SK-N-SH treated with all-trans-retinoic acid at 6 μM for 48 hours (cell line): ENCODE measurements at regions not wholly inside any gene's neighbourhood (a gene's known extent, or its start where the extent isn't known, plus 50 kb on each side); places are given as distances from the start of the nearest gene placed in this dataset.

Experiments used
- ATAC-seq: fragments of 200-7000 bp; cut with Tn5 transposase; 3 replicates; pipeline ENCODE4 v1.9.1; 2020; ENCODE audit warnings: mild to moderate bottlenecking, moderate library complexity
- ARNTL ChIP-seq: fragments of 450-650 bp; formaldehyde crosslinking; IDR thresholded peaks from 2 replicates; pipeline ENCODE4 v1.5.0; 2020; ENCODE audit warnings: low read depth, mild to moderate bottlenecking, moderate library complexity, borderline replicate concordance
- BACH2 ChIP-seq: fragments of 250-450 bp; sonication (Bioruptor Pico); IDR thresholded peaks from 2 replicates; pipeline ENCODE4 v1.9.0; 2021; ENCODE audit warnings: mild to moderate bottlenecking, borderline replicate concordance
- CREB5 ChIP-seq: fragments of 250-450 bp; sonication (Bioruptor Pico); IDR thresholded peaks from 2 replicates; pipeline ENCODE4 v1.5.1; 2020; ENCODE audit warnings: low read depth, mild to moderate bottlenecking, moderate library complexity
- CSDC2 ChIP-seq: fragments of 250-450 bp; sonication (Bioruptor Pico); IDR thresholded peaks from 2 replicates; pipeline ENCODE4 v1.5.0; 2020; ENCODE audit warnings: mild to moderate bottlenecking, moderate library complexity
- ISL1 ChIP-seq: fragments of 250-450 bp; sonication (Bioruptor Pico); IDR thresholded peaks from 2 replicates; pipeline ENCODE4 v2.1.2; 2022; ENCODE audit warnings: mild to moderate bottlenecking, moderate library complexity
- OSR1 ChIP-seq: fragments of 250-450 bp; sonication (Bioruptor Pico); IDR thresholded peaks from 2 replicates; pipeline ENCODE4 v1.8.0; 2022; ENCODE audit warnings: moderate library complexity, mild to moderate bottlenecking, inconsistent platforms
- POU6F1 ChIP-seq: fragments of 250-450 bp; sonication (Bioruptor Pico); IDR thresholded peaks from 2 replicates; pipeline ENCODE4 v1.8.0; 2021; ENCODE audit warnings: low read depth, mild to moderate bottlenecking, moderate library complexity, borderline replicate concordance
- RARB ChIP-seq: fragments of 250-450 bp; sonication (Bioruptor Pico); IDR thresholded peaks from 2 replicates; pipeline ENCODE4 v1.8.0; 2021; ENCODE audit warnings: mild to moderate bottlenecking, moderate library complexity
- SNAI2 ChIP-seq: fragments of 250-450 bp; sonication (Bioruptor Pico); IDR thresholded peaks from 2 replicates; pipeline ENCODE4 v1.5.0; 2020; ENCODE audit warnings: mild to moderate bottlenecking, moderate library complexity
- TCF4 ChIP-seq: fragments of 250-450 bp; sonication (Bioruptor Pico); IDR thresholded peaks from 2 replicates; pipeline ENCODE4 v1.8.0; 2021; ENCODE audit warnings: mild to moderate bottlenecking, moderate library complexity, borderline replicate concordance
- TOX ChIP-seq: fragments of 250-450 bp; sonication (Bioruptor Pico); IDR thresholded peaks from 2 replicates; pipeline ENCODE4 v1.8.0; 2021; ENCODE audit warnings: mild to moderate bottlenecking, moderate library complexity, borderline replicate concordance
- ZC3H10 ChIP-seq: fragments of 250-450 bp; sonication (Bioruptor Pico); IDR thresholded peaks from 2 replicates; pipeline ENCODE4 v1.5.1; 2021; ENCODE audit warnings: mild to moderate bottlenecking, moderate library complexity
- ZFP3 ChIP-seq: fragments of 250-450 bp; sonication (Bioruptor Pico); IDR thresholded peaks from 2 replicates; pipeline ENCODE4 v1.5.0; 2020; ENCODE audit warnings: mild to moderate bottlenecking, moderate library complexity
- ZFP30 ChIP-seq: fragments of 450-650 bp; formaldehyde crosslinking; IDR thresholded peaks from 2 replicates; pipeline ENCODE4 v1.5.0; 2022; ENCODE audit warnings: mild to moderate bottlenecking, moderate library complexity
- ZNF70 ChIP-seq: fragments of 450-650 bp; formaldehyde crosslinking; IDR thresholded peaks from 2 replicates; pipeline ENCODE4 v1.5.0; 2020; ENCODE audit warnings: mild to moderate bottlenecking, moderate library complexity
- ZNF8 ChIP-seq: fragments of 450-650 bp; formaldehyde crosslinking; IDR thresholded peaks from 2 replicates; pipeline ENCODE4 v1.5.0; 2020; ENCODE audit warnings: mild to moderate bottlenecking, moderate library complexity
- TF ChIP-seq, protein P1 (sequence below): fragments of 250-450 bp; sonication (Bioruptor Pico); IDR thresholded peaks from 2 replicates; pipeline ENCODE4 v1.5.0; 2020; ENCODE audit warnings: mild to moderate bottlenecking, moderate library complexity
- TF ChIP-seq, protein P2 (sequence below): fragments of 250-450 bp; sonication (Bioruptor Pico); IDR thresholded peaks from 2 replicates; pipeline ENCODE4 v1.8.0; 2020; ENCODE audit warnings: mild to moderate bottlenecking, moderate library complexity, borderline replicate concordance

DNA sequence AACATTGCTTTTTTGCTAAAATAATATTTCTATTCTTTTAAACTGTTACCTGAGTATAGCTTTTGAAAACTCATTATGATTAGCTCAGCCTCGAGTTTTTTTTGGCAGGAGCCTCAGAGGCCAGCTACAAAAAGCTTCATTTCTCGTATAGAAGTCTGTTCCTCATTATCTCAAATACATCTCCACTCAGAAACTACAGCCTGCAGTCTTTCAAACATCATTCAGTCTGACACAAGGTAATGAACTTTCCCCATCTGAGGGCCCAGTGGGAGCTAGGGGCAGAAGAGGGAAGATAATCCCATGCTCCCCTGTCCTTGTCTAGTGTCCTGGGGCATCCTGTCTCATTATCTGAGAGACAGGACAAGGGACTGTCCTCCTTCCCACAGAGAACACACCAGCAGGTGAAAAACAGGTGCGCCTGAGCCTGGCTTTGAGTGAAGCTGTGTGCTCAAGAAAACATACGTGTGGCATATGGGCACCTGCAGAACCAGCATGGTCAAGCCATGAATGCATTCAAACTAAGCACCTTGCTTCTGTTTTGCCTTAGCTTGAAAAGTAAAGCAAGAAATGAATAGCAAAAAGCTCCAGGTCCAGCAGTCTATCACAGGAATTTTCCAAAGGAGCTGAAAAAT lies 247.5 kb downstream of the MREG start:
- TF ChIP-seq OSR1 (CRISPR knock-in tag): no peak
- TF ChIP-seq TCF4 (CRISPR knock-in tag): peak; percentile 78; the same call in 1 of the 2 replicates
- TF ChIP-seq SNAI2 (CRISPR knock-in tag): no peak
- TF ChIP-seq ZC3H10 (CRISPR knock-in tag): no peak
- TF ChIP-seq TOX (CRISPR knock-in tag): no peak
- TF ChIP-seq ZNF70 (CRISPR knock-in tag): no peak
- TF ChIP-seq ARNTL: no peak
- no peak for TF ChIP-seq BACH2 (CRISPR knock-in tag)
- TF ChIP-seq ISL1 (CRISPR knock-in tag): peak; percentile 65
- TF ChIP-seq CSDC2 (CRISPR knock-in tag): no peak
- no peak for TF ChIP-seq ZFP3
- TF ChIP-seq POU6F1 (CRISPR knock-in tag): no peak
- TF ChIP-seq, protein P1, sequence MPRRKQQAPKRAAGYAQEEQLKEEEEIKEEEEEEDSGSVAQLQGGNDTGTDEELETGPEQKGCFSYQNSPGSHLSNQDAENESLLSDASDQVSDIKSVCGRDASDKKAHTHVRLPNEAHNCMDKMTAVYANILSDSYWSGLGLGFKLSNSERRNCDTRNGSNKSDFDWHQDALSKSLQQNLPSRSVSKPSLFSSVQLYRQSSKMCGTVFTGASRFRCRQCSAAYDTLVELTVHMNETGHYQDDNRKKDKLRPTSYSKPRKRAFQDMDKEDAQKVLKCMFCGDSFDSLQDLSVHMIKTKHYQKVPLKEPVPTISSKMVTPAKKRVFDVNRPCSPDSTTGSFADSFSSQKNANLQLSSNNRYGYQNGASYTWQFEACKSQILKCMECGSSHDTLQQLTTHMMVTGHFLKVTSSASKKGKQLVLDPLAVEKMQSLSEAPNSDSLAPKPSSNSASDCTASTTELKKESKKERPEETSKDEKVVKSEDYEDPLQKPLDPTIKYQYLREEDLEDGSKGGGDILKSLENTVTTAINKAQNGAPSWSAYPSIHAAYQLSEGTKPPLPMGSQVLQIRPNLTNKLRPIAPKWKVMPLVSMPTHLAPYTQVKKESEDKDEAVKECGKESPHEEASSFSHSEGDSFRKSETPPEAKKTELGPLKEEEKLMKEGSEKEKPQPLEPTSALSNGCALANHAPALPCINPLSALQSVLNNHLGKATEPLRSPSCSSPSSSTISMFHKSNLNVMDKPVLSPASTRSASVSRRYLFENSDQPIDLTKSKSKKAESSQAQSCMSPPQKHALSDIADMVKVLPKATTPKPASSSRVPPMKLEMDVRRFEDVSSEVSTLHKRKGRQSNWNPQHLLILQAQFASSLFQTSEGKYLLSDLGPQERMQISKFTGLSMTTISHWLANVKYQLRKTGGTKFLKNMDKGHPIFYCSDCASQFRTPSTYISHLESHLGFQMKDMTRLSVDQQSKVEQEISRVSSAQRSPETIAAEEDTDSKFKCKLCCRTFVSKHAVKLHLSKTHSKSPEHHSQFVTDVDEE: peak; percentile 60; the same call in 1 of the 2 replicates
- TF ChIP-seq, all 23 proteins: peak for 3
- ATAC-seq: peak; percentile 88

- TF ChIP-seq, protein P2, sequence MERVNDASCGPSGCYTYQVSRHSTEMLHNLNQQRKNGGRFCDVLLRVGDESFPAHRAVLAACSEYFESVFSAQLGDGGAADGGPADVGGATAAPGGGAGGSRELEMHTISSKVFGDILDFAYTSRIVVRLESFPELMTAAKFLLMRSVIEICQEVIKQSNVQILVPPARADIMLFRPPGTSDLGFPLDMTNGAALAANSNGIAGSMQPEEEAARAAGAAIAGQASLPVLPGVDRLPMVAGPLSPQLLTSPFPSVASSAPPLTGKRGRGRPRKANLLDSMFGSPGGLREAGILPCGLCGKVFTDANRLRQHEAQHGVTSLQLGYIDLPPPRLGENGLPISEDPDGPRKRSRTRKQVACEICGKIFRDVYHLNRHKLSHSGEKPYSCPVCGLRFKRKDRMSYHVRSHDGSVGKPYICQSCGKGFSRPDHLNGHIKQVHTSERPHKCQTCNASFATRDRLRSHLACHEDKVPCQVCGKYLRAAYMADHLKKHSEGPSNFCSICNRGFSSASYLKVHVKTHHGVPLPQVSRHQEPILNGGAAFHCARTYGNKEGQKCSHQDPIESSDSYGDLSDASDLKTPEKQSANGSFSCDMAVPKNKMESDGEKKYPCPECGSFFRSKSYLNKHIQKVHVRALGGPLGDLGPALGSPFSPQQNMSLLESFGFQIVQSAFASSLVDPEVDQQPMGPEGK: no peak
- TF ChIP-seq OSR1 (CRISPR knock-in tag): no peak
- TF ChIP-seq TOX (CRISPR knock-in tag): no peak
- no peak for TF ChIP-seq ZFP3
- TF ChIP-seq SNAI2 (CRISPR knock-in tag): no peak
- TF ChIP-seq POU6F1 (CRISPR knock-in tag): no peak
- no peak for TF ChIP-seq ISL1 (CRISPR knock-in tag)
- TF ChIP-seq, protein P1: no peak
- no peak for TF ChIP-seq CREB5 (CRISPR knock-in tag)
- no peak for TF ChIP-seq RARB (CRISPR knock-in tag)
- TF ChIP-seq TCF4 (CRISPR knock-in tag): no peak
- TF ChIP-seq ZFP30: no peak
- no peak for TF ChIP-seq ARNTL
- no peak for TF ChIP-seq ZNF8 (CRISPR knock-in tag)
- peak; percentile 22; the same call in 1 of the 3 replicates for ATAC-seq
Measured at GRCh38 chr2:215764441-215765048, 248.8 kb downstream of the MREG start.
